Peyer's patch (tissue), 4 donors: ENCODE measurements at regions not wholly inside any gene's neighbourhood (a gene's known extent, or its start where the extent isn't known, plus 50 kb on each side); places are given as distances from the start of the nearest gene placed in this dataset.

Source experiments
- POLR2A ChIP-seq, 2 donors: fragments of 450-650 bp; IDR thresholded peaks; one replicate each; pipeline ENCODE4 v1.5.1; 2017; ENCODE audit warnings: antibody characterized with exemption in 2 of 2, mild to moderate bottlenecking in 2 of 2, moderate library complexity in 2 of 2
- TF ChIP-seq, protein P1 (sequence below), 6 experiments: fragments of 450-650 bp in 4 of 6; fragments of 200-600 bp in 2 of 6; sonication (generic) in 1 of 6; IDR thresholded peaks; one replicate each; pipeline ENCODE4 v1.5.1; 2017 to 2019; ENCODE audit warnings: antibody characterized with exemption in 6 of 6, mild to moderate bottlenecking in 3 of 6, moderate library complexity in 1 of 6

DNA sequence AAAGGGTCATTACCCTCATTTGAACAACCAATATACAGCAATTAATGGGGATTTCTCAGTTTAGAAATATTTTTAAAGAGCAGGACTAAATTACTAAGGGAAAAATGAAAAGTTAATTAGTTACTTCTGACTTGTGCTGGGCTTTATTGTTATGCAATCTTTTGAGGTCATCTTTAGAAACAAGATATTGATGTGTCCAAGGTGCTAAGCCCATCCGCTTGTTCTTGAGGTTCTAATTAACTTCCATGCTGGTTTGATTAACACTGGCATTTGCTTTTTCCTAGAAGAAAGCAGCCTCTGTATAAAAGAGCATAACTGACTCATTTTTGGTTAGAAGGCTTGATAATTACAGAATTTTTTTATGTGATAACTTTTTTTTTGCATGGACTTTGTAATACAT, 256.5 kb upstream of the AGTR1 start:
- TF ChIP-seq, protein P1, sequence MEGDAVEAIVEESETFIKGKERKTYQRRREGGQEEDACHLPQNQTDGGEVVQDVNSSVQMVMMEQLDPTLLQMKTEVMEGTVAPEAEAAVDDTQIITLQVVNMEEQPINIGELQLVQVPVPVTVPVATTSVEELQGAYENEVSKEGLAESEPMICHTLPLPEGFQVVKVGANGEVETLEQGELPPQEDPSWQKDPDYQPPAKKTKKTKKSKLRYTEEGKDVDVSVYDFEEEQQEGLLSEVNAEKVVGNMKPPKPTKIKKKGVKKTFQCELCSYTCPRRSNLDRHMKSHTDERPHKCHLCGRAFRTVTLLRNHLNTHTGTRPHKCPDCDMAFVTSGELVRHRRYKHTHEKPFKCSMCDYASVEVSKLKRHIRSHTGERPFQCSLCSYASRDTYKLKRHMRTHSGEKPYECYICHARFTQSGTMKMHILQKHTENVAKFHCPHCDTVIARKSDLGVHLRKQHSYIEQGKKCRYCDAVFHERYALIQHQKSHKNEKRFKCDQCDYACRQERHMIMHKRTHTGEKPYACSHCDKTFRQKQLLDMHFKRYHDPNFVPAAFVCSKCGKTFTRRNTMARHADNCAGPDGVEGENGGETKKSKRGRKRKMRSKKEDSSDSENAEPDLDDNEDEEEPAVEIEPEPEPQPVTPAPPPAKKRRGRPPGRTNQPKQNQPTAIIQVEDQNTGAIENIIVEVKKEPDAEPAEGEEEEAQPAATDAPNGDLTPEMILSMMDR (IDR thresholded peaks at IDR 0.05): no peak
- no peak for TF ChIP-seq POLR2A (IDR thresholded peaks at IDR 0.05)
